ENCODE measurements at regions not wholly inside any gene's neighbourhood (a gene's known extent, or its start where the extent isn't known, plus 50 kb on each side); places are given as distances from the start of the nearest gene placed in this dataset.

GRCh38 chr7:16299853-16300252 lies 121.5 kb downstream of the CRPPA start:
- TF ChIP-seq CTCF (IDR thresholded peaks at IDR 0.05; ENCODE audit: low read length) (no peak), EZH2 (optimal IDR thresholded peaks at IDR 0.05; ENCODE audit: low read depth, low read length) (no peak)

All from MM.1S (cell line).